GOT3 (cell line): ENCODE measurements at regions not wholly inside any gene's neighbourhood (a gene's known extent, or its start where the extent isn't known, plus 50 kb on each side); places are given as distances from the start of the nearest gene placed in this dataset.
"Not testable (repeated sequence)": the region's sequence is repeated elsewhere in the genome, so short reads cannot be mapped to it uniquely, and the experiment has no call there.

Experiments used
- DNase-seq: peaks from one replicate; lab custom pipeline; 2025; ENCODE audit warnings: mixed read lengths; lab: John Stamatoyannopoulos, UW

DNA sequence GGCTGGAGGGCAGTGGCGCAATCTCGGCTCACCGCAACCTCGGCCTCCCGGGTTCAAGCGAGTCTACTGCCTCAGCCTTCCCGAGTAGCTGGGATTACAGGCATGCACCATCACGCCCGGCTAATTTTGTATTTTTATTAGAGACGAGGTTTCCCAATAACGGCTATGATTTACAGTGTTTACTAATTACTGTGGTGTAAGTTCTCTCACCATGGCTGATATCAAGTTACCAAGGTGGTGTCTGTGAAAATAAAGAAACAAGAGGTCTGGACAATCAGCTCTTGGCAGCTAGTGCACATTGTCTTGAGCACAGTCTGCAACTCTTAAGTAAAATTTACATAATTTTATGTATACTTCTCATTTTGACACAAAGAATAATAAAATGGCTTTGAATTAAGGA is 385.5 kb upstream of the COX7C start:
- DNase-seq: no peak

DNA sequence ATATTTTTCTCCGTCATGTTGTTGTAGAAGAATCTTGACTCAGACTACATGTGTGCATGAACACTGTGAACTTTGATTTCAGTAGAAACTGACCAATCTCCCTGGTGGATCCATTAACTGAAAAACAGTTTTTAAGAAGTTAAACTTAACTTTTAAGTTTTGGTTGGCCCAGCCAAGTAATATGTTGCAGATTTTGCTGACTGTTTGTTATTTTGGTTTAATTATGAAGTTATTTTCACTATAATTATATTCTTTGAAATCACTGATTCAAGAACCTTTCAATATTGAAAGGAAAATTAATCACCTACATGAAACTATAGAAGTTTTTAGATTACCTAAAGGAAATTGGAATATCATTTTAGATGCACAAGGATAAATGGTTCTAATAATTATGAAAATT is 373.6 kb upstream of the COX7C start:
- no peak for DNase-seq

DNA sequence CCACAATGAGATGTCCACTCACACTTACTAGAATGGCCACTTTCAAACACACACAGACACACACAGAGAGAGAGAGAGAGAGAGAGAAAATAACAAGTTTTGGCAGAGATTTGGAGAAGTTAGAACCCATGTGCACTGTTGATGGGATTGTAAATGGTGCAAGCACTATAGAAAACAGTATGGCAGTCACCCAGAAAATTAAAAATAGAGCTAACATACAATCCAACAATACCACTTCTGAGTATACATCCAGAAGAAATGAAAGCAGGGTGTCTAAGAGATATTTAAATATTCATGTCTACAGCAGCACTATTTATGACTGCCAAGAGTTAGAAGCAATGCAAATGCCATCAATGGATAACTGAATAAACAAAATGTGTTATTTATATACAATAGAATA is 359.9 kb upstream of the COX7C start:
- no peak for DNase-seq

DNA sequence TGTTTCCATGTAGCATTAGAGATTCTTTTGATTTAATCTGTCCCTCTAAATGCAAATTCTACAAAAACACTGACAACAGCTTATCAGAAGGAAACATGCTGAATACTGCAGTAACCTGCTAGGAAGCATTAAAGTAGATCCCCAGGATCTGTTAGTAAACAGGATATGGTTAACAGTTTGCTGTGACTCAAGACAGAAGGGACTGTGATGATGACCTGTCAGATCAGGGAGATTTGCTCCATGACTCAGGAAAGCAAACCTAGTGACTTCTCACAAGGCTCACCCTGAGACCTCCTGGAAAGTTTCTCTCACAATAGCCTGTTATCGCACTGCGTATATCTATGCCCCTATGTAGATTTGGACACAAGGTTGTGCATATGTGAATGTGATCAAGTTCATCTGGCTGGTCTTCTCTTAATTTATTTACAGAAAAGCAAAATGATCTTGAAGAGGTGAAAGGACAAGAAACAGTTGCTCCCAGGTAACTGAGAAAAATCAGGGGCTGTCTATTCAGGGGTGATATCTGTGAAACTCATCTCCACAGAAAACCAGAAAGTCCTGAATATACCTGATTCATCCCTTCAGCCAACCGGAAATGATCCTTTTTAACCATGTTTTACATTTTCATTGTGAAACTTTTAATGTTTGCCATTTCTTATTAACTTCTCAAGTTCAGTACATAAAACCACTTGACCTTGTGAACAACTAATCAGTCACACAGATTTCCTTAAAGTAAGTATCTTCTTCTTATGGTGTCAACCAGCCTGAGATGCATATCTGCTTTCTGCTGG is 333.1 kb upstream of the COX7C start:
- not testable (repeated sequence) for DNase-seq

DNA sequence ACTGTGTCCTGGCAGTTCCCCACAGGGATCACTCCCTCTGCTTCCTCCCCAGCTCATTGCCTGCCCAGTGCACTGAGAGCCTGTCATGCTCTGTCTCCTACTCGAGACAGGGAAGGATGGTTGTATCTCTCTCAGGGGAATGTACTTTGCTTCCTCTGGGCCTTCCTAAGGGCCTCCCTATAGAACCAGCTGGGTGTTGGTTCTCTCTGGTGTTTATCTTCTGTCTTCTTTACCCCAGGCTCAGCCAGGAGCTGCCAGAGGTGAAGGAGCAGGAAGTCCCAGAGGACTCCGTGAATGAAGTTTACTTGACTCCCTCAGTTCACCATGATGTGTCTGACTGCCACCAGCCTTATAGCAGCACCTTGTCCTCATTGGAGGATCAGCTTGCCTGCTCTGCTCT is 330.3 kb upstream of the COX7C start:
- not testable (repeated sequence) for DNase-seq

DNA sequence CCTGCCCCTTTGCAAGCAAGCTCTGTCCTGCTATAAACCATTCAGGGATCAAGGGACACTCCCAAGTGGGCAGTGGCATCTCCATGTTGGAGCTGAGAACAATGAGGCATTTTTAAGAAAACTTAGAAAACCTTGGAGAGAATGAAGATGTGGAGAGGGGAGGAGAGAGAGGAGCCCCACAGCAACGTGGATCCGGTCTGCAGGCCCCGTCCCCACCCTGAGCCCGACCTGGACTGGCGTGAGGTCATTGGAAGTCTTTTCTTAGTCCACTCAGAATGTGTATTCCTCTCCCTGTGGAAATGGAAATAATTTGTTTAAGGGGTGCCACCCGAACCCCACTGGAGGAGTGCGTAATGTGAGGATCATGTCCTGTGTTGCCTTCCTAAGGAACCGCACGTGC is 328.0 kb upstream of the COX7C start:
- not testable (repeated sequence) for DNase-seq

DNA sequence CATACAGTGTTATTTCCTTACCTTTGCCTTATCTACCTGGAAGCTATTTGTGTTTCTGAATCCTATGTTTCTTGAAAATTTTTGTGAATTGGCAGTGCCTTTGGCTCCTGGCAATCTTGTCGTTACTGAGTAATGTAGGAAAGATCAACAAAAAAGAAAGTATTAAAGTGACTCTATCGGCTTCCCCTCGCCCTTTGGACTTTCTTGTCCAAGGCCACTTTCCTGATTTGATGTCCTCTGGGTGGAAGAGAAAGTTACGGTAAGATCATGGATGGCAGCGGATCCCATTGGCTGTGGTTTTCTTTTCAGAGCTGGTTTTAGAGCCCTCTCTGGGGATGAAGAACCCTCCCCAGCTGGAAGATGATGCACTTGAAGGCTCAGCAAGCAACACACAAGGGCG is 324.9 kb upstream of the COX7C start:
- not testable (repeated sequence) for DNase-seq

DNA sequence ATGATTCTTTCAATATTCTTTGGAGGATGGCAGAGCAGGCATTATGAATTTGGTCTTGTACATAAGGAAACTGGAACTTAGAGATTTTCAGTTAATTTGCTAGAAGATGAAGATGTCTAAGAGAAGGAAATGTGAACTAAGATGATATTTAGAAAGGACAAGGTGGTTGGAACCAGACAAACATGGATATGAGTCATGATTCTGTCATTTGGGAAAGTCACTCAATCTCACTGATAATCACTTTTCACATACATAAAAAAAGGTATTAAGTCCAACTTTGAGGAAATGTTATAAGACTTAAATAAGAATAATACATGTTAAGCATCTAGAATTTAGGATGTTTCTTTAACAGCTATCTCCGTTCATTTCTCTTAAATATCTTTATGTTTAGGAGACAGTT is 315.1 kb upstream of the COX7C start:
- DNase-seq: not testable (repeated sequence)

DNA sequence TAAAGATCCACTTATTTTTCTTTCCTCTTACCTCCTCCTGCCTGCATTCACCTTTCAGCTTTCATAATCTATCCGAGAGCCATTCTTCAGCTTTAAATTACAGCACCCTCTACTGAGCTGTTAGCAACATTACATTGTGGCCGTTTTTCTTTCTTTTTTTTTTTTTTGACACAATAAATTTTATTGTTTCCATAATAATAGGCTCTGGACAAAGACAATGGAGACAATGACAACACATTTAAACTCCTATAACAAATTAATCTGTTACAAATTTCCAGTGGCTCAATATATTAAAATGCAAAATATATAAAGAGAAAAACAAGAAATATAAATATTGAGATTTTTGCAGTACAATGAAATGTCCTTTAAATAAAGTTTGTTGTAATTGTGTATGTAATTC is 312.7 kb upstream of the COX7C start:
- not testable (repeated sequence) for DNase-seq

DNA sequence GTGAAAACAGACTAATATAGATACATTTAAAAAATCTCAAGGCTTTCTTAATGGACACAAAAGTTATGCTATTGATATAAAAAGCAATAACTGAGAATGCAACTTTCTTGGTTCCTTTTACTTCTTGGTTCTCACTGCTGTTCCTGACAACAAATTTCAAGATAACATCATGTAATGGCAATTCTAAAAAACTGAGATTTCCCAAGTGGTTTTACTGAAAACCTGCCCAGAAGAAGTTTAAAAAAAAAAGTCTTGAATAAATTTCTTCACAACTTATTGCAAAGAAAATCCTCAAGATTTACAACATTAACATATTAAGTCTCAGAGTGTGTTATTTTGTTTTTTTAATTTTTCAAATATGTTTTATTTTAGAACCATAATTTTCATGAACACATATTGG is 302.8 kb upstream of the COX7C start:
- no peak for DNase-seq

DNA sequence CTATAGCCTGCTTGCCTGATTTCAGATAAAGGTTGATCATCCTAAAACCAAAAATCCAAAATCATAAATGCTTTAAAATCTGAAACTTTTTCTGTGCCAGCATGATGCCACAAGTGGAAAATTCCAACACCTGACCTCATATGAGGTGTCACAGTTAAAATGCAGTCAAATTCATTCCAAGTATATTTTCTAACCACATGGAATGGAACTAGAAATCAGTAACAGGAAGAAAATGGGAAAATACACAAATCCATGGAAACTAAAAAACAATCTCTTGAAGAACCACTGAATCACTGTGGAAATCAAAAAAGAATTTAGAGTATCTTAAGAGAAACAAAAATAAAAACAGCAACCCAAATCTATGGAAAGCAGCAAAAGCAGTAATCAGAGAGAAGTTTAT is 297.5 kb upstream of the COX7C start:
- no peak for DNase-seq

DNA sequence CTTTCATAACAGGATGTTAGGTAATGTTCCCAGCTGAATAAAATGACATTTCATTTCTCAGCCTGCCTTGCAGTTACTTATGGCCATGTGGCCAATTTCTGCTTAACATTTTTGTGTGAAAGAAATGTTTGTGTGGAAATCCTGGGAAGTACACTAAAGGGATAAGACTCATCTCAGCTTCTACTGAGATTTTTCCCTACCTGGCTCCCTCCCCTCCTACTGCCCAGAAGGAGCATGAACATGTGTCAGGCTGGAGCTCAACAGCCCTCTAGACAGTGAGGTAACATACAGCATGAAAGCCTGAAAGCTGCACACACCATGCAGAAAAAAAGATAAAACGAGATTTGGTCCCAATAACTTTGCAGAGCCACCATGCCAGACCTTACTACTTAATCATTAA is 288.4 kb upstream of the COX7C start:
- no peak for DNase-seq

DNA sequence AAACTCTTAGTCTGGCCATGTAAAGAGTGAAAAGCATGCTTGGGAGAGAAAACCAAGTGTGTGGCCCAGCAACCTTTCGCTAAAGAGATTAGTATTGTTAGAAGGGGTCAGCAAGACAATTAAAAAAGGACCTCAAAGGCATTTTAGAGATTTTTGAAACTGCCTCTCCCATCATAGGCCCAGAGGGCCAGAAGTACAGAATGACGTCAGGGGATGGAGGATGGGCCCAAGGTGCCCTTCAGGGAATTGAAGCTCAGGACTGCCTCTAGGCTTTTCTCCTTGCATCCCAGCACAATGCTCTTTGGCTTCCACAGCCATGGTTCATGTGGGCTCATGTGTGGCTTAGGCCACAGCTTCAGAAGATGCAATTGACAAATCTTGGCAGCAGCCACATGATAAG is 287.0 kb upstream of the COX7C start:
- no peak for DNase-seq

DNA sequence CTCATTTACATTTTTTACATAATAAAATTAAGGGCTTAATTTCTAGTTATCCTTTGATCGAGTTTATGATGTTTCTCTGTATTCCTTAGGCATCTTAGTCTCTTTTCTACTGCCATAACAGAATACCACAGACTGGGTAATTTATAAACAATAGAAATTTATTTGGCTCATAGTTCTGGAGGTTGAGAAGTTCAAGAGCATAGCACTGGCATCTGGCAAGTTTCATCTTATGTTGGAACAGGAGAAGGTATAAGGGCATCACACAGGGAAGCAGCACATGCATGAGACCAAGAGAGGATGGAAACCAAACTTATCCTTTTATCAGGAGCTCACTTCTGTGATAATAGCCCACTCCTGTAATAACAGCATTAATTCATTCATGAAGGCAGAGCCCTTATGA is 284.9 kb upstream of the COX7C start:
- no peak for DNase-seq

DNA sequence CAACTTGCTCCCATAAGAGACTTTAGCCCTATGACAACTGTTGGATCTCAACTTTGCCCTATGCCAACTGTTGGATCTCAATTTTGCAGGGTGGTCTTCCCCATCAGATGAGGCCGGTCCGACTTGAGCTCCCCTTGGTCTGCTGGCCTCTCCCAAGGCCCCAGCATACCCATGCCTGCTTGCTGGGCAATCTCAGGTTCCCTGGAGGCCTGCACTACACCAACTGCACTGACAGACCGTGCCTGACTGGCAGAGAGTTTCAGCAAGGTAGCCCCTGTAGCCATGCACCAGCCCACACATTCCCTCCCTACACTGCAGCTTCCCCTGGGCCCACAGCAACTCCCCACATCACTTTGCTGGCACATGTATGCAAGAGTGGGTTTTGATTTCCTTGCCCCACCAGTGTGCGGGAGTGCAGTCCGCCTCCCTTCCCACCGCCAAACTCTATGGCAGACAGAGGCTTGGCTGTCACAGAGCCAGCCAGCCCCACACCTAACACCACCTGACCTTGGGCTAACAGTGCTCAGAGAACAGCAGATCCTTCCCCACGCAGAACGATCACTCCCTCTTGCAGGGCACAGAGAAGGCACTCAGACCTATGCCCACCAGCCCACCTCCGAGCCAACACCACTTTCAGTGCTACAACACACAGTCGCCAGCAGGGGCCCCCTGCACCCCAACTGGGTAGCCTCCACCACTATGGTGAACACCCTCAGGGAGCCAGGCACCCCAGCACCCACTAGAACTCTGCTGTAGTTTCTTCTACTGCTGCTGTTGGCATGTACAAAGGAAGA is 279.9 kb upstream of the COX7C start:
- no peak for DNase-seq

DNA sequence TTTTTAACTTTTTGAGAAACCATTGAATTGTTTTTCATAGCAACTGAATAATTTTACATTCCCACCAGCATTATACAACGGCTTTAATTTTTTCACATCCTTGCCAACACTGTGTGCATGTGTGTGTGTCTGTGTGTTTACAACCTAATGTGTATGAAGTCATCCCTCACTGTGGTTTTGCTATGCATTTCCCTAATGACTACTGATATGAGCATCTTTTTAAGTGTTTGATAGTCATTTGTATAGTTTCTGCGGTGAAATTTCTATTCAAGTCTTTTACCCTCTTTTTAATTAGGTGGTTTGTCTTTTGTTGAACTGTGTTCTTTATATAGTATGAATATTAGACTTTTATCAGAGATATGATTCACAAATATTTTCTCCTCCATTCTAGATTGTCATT is 263.1 kb upstream of the COX7C start:
- no peak for DNase-seq

DNA sequence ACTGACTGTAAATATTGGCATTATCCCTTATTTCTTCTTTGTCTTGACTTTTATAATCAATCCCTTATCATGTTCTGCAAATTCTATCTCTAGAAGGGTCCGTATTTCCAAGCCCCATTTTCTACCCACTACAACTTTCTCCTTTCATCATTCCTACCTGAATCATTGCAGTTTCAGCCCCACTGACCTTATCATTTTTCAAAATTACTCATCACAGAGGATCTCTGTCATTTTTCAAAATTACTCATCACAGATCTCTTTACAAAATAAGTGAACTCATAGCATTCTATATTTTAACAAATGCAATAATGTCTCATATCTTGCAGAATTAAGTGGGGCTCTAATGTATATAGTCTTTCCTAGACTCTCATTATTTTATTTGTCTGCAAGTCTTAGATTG is 256.9 kb upstream of the COX7C start:
- no peak for DNase-seq

DNA sequence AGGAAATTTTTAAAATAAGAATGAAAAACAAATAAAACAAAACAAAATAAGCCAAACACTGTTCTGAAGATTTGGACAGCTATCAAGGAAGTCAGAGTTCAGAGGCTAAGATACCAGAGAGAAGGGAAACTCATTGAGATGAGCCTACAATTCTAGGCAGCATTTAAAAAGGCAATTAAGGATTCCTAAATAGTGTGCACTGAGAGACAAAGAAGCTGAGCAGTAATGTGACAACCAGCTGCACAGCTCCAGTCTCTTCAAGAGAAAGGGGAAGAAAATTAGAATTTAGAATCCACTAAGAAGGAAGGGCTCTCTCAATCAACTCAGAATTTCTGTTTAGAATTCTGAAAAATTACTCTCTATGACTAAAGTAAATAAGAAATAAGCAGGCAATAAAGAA is 246.7 kb upstream of the COX7C start:
- DNase-seq: no peak

DNA sequence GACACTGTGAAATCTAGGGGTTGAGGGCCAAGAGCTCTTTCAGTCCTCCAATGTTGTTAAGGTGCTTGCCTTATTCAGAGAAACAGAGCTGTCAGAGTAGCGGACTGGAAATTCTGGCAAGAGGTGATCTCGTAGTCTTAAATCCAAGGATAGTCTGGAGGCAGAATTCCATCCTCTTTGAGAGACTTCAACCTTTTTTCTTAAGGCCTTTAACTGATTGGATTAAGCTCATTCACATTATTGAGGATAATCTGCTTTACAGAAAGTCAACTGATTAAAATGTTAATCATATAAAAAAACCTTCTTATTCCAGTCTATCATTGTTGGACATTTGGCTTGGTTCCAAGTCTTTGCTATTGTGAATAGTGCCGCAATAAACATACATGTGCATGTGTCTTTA is 243.1 kb upstream of the COX7C start:
- no peak for DNase-seq

DNA sequence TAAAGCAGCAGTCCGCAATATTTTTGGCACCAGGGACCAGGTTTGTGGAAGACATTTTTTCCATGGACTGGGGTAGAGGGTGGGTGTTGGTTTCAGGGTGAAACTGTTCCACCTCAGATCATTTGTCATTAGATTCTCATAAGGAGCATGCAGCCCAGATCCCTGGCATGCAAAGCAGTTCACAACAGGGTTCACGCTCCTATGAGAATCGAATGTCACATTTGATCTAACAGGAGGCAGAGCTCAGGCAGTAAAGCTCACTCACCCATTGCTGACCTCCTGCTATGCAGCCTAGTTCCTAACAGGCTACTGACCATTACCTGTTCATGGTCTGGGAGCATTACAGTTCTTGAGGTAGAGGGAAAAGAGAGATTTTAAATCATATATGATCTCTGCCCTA is 241.5 kb upstream of the COX7C start:
- DNase-seq: no peak

DNA sequence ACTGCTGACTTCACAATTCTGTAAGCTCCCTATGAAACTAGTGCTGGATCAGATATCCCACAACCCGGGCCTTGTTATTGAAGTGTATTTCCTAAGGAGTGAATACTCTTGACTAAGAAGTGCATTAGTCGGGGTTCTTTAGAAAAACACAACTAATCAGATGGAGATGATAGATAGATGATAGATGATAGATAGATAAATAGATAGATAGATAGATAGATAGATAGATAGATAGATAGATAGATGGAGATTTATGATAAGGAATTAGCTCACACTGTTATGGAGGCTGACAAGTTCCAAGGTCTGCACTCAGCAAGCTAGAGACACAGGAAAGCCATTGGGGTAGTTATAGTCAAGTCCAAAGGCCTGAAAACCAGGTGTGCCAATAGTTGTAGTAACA is 214.6 kb upstream of the COX7C start:
- no peak for DNase-seq

DNA sequence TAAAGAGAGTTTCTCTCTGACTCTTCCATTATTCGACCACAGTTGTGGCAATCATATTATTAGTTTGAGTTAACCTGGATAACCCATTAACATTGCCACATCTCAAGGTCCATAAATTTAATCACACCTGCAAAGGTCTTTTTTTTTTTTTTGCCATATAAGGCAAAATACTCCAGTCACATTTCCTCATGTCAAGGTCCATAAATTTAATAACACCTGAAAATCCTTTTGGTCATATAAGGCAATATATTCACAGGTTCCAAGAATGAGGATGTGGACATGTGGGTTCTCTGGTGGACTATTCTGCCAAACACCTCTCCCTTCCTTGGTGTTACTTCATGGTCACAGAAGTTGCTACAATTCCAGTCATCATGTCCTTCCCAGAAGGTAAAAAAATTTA is 213.5 kb upstream of the COX7C start:
- DNase-seq: no peak

DNA sequence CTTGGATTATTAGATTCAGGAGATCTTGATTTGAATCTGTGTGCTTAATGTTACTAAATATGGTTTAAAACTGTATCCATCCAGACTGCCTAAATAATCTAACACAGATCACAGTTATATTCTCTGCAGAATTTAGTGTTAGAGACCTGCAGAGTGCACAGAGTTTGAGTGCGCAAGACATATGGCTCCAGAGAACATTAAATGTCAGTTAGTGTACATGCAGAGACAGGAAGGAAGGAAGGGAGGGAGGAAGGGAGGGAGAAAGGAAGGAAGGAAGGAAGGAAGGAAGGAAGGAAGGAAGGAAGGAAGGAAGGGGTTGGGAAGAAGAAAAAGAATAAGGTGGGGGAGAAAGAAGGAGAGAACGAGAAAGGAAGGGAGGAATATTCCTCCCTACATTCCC is 210.0 kb upstream of the COX7C start:
- DNase-seq: no peak

DNA sequence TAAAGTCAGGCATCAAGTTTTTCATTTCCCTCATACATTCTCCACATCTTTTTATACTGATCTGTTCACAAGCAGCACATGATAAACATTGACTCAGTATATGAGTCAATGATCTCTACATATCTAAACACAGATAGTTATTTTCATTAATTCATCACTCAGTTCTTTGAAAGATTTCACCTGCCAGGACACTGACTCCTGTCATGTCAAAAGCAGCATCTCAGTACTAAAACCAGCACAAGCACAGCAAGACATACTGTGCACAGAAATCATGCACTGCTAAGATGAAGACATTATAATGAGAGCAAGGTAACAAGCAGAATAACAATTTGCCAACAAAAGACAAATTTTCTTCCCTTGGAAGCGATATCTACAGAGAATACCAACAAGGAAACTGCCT is 206.1 kb upstream of the COX7C start:
- no peak for DNase-seq
